SK-N-SH treated with all-trans-retinoic acid at 6 μM for 48 hours (cell line): ENCODE measurements at regions not wholly inside any gene's neighbourhood (a gene's known extent, or its start where the extent isn't known, plus 50 kb on each side); places are given as distances from the start of the nearest gene placed in this dataset.
"Not testable (repeated sequence)": the region's sequence is repeated elsewhere in the genome, so short reads cannot be mapped to it uniquely, and the experiment has no call there.

ENCODE experiments used
- ATAC-seq: fragments of 200-7000 bp; cut with Tn5 transposase; 3 replicates; pipeline ENCODE4 v1.9.1; 2020; ENCODE audit warnings: mild to moderate bottlenecking, moderate library complexity
- ARNTL ChIP-seq: fragments of 450-650 bp; formaldehyde crosslinking; IDR thresholded peaks from 2 replicates; pipeline ENCODE4 v1.5.0; 2020; ENCODE audit warnings: low read depth, mild to moderate bottlenecking, moderate library complexity, borderline replicate concordance
- BACH2 ChIP-seq: fragments of 250-450 bp; sonication (Bioruptor Pico); IDR thresholded peaks from 2 replicates; pipeline ENCODE4 v1.9.0; 2021; ENCODE audit warnings: mild to moderate bottlenecking, borderline replicate concordance
- CREB5 ChIP-seq: fragments of 250-450 bp; sonication (Bioruptor Pico); IDR thresholded peaks from 2 replicates; pipeline ENCODE4 v1.5.1; 2020; ENCODE audit warnings: low read depth, mild to moderate bottlenecking, moderate library complexity
- CSDC2 ChIP-seq: fragments of 250-450 bp; sonication (Bioruptor Pico); IDR thresholded peaks from 2 replicates; pipeline ENCODE4 v1.5.0; 2020; ENCODE audit warnings: mild to moderate bottlenecking, moderate library complexity
- CSRNP3 ChIP-seq: fragments of 250-450 bp; sonication (Bioruptor Pico); IDR thresholded peaks from 2 replicates; pipeline ENCODE4 v1.5.1; 2021; ENCODE audit warnings: mild to moderate bottlenecking, moderate library complexity
- ESRRG ChIP-seq: fragments of 250-450 bp; sonication (Bioruptor Pico); IDR thresholded peaks from 2 replicates; pipeline ENCODE4 v1.6.1; 2021; ENCODE audit warnings: mild to moderate bottlenecking
- GLIS3 ChIP-seq: fragments of 250-450 bp; sonication (Bioruptor Pico); IDR thresholded peaks from 2 replicates; pipeline ENCODE4 v1.5.0; 2020; ENCODE audit warnings: mild to moderate bottlenecking, moderate library complexity
- ISL1 ChIP-seq: fragments of 250-450 bp; sonication (Bioruptor Pico); IDR thresholded peaks from 2 replicates; pipeline ENCODE4 v2.1.2; 2022; ENCODE audit warnings: mild to moderate bottlenecking, moderate library complexity
- OSR1 ChIP-seq: fragments of 250-450 bp; sonication (Bioruptor Pico); IDR thresholded peaks from 2 replicates; pipeline ENCODE4 v1.8.0; 2022; ENCODE audit warnings: moderate library complexity, mild to moderate bottlenecking, inconsistent platforms
- PPARA ChIP-seq: fragments of 250-450 bp; sonication (Bioruptor Pico); IDR thresholded peaks from 2 replicates; pipeline ENCODE4 v1.5.0; 2020; ENCODE audit warnings: mild to moderate bottlenecking, borderline replicate concordance
- RARB ChIP-seq: fragments of 250-450 bp; sonication (Bioruptor Pico); IDR thresholded peaks from 2 replicates; pipeline ENCODE4 v1.8.0; 2021; ENCODE audit warnings: mild to moderate bottlenecking, moderate library complexity
- SNAI2 ChIP-seq: fragments of 250-450 bp; sonication (Bioruptor Pico); IDR thresholded peaks from 2 replicates; pipeline ENCODE4 v1.5.0; 2020; ENCODE audit warnings: mild to moderate bottlenecking, moderate library complexity
- TCF4 ChIP-seq: fragments of 250-450 bp; sonication (Bioruptor Pico); IDR thresholded peaks from 2 replicates; pipeline ENCODE4 v1.8.0; 2021; ENCODE audit warnings: mild to moderate bottlenecking, moderate library complexity, borderline replicate concordance
- TOX ChIP-seq: fragments of 250-450 bp; sonication (Bioruptor Pico); IDR thresholded peaks from 2 replicates; pipeline ENCODE4 v1.8.0; 2021; ENCODE audit warnings: mild to moderate bottlenecking, moderate library complexity, borderline replicate concordance
- ZC3H10 ChIP-seq: fragments of 250-450 bp; sonication (Bioruptor Pico); IDR thresholded peaks from 2 replicates; pipeline ENCODE4 v1.5.1; 2021; ENCODE audit warnings: mild to moderate bottlenecking, moderate library complexity
- ZFP3 ChIP-seq: fragments of 250-450 bp; sonication (Bioruptor Pico); IDR thresholded peaks from 2 replicates; pipeline ENCODE4 v1.5.0; 2020; ENCODE audit warnings: mild to moderate bottlenecking, moderate library complexity
- ZNF565 ChIP-seq: fragments of 450-650 bp; formaldehyde crosslinking; conservative IDR thresholded peaks from 2 replicates; pipeline ENCODE4 v1.5.0; 2020; ENCODE audit warnings: low read depth, mild to moderate bottlenecking, moderate library complexity
- ZNF70 ChIP-seq: fragments of 450-650 bp; formaldehyde crosslinking; IDR thresholded peaks from 2 replicates; pipeline ENCODE4 v1.5.0; 2020; ENCODE audit warnings: mild to moderate bottlenecking, moderate library complexity
- ZNF8 ChIP-seq: fragments of 450-650 bp; formaldehyde crosslinking; IDR thresholded peaks from 2 replicates; pipeline ENCODE4 v1.5.0; 2020; ENCODE audit warnings: mild to moderate bottlenecking, moderate library complexity
- TF ChIP-seq, protein P1 (sequence below): fragments of 250-450 bp; sonication (Bioruptor Pico); IDR thresholded peaks from 2 replicates; pipeline ENCODE4 v1.8.0; 2020; ENCODE audit warnings: mild to moderate bottlenecking, moderate library complexity, borderline replicate concordance
- TF ChIP-seq, protein P2 (sequence below): fragments of 250-450 bp; sonication (Bioruptor Pico); IDR thresholded peaks from 2 replicates; pipeline ENCODE4 v1.8.0; 2021; ENCODE audit warnings: low read depth, mild to moderate bottlenecking, moderate library complexity, borderline replicate concordance
- TF ChIP-seq, protein P3 (sequence below): fragments of 250-450 bp; sonication (Bioruptor Pico); IDR thresholded peaks from 2 replicates; pipeline ENCODE4 v1.5.0; 2020; ENCODE audit warnings: mild to moderate bottlenecking, moderate library complexity

GRCh38 chr4:53704329-53704728, 113.0 kb upstream of the LNX1 start:
- TF ChIP-seq PPARA (no peak), ZNF565 (CRISPR knock-in tag) (no peak), ZNF8 (no peak), ISL1 (CRISPR knock-in tag) (no peak)
- TF ChIP-seq, protein P1, sequence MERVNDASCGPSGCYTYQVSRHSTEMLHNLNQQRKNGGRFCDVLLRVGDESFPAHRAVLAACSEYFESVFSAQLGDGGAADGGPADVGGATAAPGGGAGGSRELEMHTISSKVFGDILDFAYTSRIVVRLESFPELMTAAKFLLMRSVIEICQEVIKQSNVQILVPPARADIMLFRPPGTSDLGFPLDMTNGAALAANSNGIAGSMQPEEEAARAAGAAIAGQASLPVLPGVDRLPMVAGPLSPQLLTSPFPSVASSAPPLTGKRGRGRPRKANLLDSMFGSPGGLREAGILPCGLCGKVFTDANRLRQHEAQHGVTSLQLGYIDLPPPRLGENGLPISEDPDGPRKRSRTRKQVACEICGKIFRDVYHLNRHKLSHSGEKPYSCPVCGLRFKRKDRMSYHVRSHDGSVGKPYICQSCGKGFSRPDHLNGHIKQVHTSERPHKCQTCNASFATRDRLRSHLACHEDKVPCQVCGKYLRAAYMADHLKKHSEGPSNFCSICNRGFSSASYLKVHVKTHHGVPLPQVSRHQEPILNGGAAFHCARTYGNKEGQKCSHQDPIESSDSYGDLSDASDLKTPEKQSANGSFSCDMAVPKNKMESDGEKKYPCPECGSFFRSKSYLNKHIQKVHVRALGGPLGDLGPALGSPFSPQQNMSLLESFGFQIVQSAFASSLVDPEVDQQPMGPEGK (CRISPR knock-in tag), result no peak
- TF ChIP-seq, all 23 proteins: peak for 0
- ATAC-seq, result no peak

- no peak for ATAC-seq
- TF ChIP-seq ZNF8 (no peak), ZNF70 (no peak), ZNF565 (CRISPR knock-in tag) (no peak), CSRNP3 (no peak), ESRRG (CRISPR knock-in tag) (no peak), TOX (CRISPR knock-in tag) (no peak), ARNTL (no peak), CREB5 (CRISPR knock-in tag) (no peak), SNAI2 (CRISPR knock-in tag) (no peak), TCF4 (no peak), GLIS3 (no peak), ZFP3 (CRISPR knock-in tag) (no peak), ZC3H10 (CRISPR knock-in tag) (no peak), ISL1 (CRISPR knock-in tag) (no peak)
- TF ChIP-seq, protein P2, sequence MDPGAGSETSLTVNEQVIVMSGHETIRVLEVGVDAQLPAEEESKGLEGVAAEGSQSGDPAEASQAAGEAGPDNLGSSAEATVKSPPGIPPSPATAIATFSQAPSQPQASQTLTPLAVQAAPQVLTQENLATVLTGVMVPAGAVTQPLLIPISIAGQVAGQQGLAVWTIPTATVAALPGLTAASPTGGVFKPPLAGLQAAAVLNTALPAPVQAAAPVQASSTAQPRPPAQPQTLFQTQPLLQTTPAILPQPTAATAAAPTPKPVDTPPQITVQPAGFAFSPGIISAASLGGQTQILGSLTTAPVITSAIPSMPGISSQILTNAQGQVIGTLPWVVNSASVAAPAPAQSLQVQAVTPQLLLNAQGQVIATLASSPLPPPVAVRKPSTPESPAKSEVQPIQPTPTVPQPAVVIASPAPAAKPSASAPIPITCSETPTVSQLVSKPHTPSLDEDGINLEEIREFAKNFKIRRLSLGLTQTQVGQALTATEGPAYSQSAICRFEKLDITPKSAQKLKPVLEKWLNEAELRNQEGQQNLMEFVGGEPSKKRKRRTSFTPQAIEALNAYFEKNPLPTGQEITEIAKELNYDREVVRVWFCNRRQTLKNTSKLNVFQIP (CRISPR knock-in tag), result no peak
- TF ChIP-seq, protein P3, sequence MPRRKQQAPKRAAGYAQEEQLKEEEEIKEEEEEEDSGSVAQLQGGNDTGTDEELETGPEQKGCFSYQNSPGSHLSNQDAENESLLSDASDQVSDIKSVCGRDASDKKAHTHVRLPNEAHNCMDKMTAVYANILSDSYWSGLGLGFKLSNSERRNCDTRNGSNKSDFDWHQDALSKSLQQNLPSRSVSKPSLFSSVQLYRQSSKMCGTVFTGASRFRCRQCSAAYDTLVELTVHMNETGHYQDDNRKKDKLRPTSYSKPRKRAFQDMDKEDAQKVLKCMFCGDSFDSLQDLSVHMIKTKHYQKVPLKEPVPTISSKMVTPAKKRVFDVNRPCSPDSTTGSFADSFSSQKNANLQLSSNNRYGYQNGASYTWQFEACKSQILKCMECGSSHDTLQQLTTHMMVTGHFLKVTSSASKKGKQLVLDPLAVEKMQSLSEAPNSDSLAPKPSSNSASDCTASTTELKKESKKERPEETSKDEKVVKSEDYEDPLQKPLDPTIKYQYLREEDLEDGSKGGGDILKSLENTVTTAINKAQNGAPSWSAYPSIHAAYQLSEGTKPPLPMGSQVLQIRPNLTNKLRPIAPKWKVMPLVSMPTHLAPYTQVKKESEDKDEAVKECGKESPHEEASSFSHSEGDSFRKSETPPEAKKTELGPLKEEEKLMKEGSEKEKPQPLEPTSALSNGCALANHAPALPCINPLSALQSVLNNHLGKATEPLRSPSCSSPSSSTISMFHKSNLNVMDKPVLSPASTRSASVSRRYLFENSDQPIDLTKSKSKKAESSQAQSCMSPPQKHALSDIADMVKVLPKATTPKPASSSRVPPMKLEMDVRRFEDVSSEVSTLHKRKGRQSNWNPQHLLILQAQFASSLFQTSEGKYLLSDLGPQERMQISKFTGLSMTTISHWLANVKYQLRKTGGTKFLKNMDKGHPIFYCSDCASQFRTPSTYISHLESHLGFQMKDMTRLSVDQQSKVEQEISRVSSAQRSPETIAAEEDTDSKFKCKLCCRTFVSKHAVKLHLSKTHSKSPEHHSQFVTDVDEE, result no peak
Measured at GRCh38 chr4:53703267-53703655, 112.0 kb upstream of the LNX1 start.

GRCh38 chr4:53702334-53703266, 111.3 kb upstream of the LNX1 start:
- no peak for TF ChIP-seq ARNTL
- TF ChIP-seq CSDC2 (CRISPR knock-in tag), result no peak
- TF ChIP-seq ZFP3 (CRISPR knock-in tag), result no peak; the same call in 1 of the 2 replicates
- TF ChIP-seq BACH2 (CRISPR knock-in tag), result no peak
- no peak for TF ChIP-seq TOX (CRISPR knock-in tag)
- TF ChIP-seq, protein P2 (CRISPR knock-in tag), result no peak
- TF ChIP-seq RARB (CRISPR knock-in tag), result no peak
- TF ChIP-seq ISL1 (CRISPR knock-in tag), result no peak
- TF ChIP-seq SNAI2 (CRISPR knock-in tag), result no peak
- TF ChIP-seq OSR1 (CRISPR knock-in tag), result no peak
- peak; percentile 90 for ATAC-seq

DNA sequence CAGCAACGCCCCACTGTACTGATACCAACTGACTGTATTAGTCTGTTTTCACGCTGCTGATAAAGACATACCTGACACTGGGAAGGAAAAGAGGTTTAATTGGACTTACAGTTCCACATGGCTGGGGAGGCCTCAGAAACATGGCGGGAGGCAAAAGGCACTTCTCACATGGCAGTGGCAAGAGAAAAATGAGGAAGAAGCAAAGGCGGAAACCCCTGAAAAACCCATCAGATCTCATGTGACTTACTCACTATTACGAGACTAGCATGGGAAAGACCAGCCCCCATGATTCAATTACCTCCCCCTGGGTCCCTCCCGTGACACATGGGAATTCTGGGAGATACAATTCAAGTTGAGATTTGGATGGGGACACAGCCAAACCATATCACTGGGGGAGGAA, 110.0 kb upstream of the LNX1 start:
- not testable (repeated sequence) for ATAC-seq

DNA sequence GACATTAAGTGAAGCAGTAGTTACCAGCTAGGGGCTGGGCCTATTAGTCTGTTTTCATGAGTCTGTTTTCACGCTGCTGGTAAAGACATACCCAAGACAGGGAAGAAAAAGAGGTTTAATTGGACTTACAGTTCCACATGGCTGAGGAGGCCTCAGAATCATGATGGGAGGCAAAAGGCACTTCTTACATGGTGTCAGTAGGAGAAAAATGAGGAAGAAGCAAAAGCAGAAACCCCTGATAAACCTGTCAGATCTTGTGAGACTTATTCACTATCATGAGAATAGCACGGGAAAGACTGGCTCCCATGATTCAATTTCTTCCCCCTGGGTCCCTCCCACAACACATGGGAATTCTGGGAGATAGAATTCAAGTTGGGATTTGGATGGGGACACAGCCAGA, 108.0 kb upstream of the LNX1 start:
- ATAC-seq, result not testable (repeated sequence)
